ENCODE measurements at regions not wholly inside any gene's neighbourhood (a gene's known extent, or its start where the extent isn't known, plus 50 kb on each side); places are given as distances from the start of the nearest gene placed in this dataset.

DNA sequence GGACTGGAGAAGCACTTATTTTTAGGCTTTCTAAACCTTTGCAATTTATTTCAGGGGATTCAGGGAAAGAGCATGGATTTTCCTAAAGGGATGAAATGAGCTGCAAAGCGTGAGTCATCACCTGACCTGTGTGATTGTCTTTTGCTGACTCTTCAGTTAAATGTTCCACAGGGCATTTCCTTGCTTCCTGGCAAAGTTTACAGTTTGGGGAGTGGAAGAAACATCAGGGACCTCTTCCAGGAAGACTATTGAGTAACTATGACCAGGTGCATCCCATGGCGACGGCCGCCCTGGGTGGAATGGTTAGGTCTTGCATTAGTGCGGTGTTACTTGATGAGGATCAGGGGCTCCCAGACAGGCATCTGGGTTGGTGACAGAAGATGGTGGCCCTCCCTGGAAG is 79.5 kb upstream of the SIPA1L2 start:
- TF ChIP-seq, protein P1, sequence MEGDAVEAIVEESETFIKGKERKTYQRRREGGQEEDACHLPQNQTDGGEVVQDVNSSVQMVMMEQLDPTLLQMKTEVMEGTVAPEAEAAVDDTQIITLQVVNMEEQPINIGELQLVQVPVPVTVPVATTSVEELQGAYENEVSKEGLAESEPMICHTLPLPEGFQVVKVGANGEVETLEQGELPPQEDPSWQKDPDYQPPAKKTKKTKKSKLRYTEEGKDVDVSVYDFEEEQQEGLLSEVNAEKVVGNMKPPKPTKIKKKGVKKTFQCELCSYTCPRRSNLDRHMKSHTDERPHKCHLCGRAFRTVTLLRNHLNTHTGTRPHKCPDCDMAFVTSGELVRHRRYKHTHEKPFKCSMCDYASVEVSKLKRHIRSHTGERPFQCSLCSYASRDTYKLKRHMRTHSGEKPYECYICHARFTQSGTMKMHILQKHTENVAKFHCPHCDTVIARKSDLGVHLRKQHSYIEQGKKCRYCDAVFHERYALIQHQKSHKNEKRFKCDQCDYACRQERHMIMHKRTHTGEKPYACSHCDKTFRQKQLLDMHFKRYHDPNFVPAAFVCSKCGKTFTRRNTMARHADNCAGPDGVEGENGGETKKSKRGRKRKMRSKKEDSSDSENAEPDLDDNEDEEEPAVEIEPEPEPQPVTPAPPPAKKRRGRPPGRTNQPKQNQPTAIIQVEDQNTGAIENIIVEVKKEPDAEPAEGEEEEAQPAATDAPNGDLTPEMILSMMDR (optimal IDR thresholded peaks at IDR 0.05 in 1 of 3, IDR thresholded peaks at IDR 0.05 in 1 of 3, conservative IDR thresholded peaks at IDR 0.05 in 1 of 3; ENCODE audit: extremely low read depth in 1 of 3, insufficient read depth in 2 of 3, low read length in 3 of 3) = no peak
- no peak for TF ChIP-seq EZH2 (IDR thresholded peaks at IDR 0.05; ENCODE audit: low read length)
